IMR-90 (cell line): ENCODE measurements at regions not wholly inside any gene's neighbourhood (a gene's known extent, or its start where the extent isn't known, plus 50 kb on each side); places are given as distances from the start of the nearest gene placed in this dataset.

Experiments used
- ATAC-seq: fragments of 200-7000 bp; cut with Tn5 transposase; 2 replicates; pipeline ENCODE4 v1.9.1; 2020; ENCODE audit warnings: low read depth, mild to moderate bottlenecking, moderate library complexity
- BruUV-seq: library from RNA; stranded (reverse); fragments of 400-500 nt; replicated peaks from 2 replicates; lab custom pipeline; 2021; lab: Mats Ljungman, UMichigan
- CTCF ChIA-PET: fragments of 300-600 bp; formaldehyde crosslinking; extraction: SDS; loops from one replicate; lab custom pipeline; 2021; ENCODE audit warnings: antibody characterized with exemption; lab: Yijun Ruan, JAX
- POLR2A ChIA-PET: fragments of 300-600 bp; sonication (Branson Sonifier 250); formaldehyde crosslinking; loops from one replicate; lab custom pipeline; 2022; ENCODE audit warnings: antibody characterized with exemption; ENCODE audit not compliant: unreplicated experiment; lab: Charles Lee
- DNase-seq: peaks from one replicate; pipeline ENCODE4 v3.0.0; 2013
- H2AFZ ChIP-seq: replicated peaks from 2 replicates; pipeline ENCODE3; 2013; ENCODE audit warnings: low read length, mild to moderate bottlenecking; ENCODE audit not compliant: poor library complexity
- H2AK5ac ChIP-seq: 2 replicates; pipeline ENCODE4 v1.6.1; 2013; ENCODE audit warnings: low read depth, low read length, inconsistent platforms
- H2AK9ac ChIP-seq: replicated peaks from 2 replicates; pipeline ENCODE3; 2013; ENCODE audit warnings: mild to moderate bottlenecking, low read depth, low read length, moderate library complexity; ENCODE audit not compliant: poor library complexity
- H2BK120ac ChIP-seq: 2 replicates; pipeline ENCODE4 v1.6.1; 2013; ENCODE audit warnings: low read depth, low read length, inconsistent platforms
- H2BK15ac ChIP-seq: 3 replicates; pipeline ENCODE4 v1.6.1; 2013; ENCODE audit warnings: low read depth, low read length, inconsistent platforms
- H2BK20ac ChIP-seq: 2 replicates; pipeline ENCODE4 v1.6.1; 2013; ENCODE audit warnings: low read depth, mild to moderate bottlenecking, inconsistent platforms, low read length, moderate library complexity
- H2BK5ac ChIP-seq: 2 replicates; pipeline ENCODE4 v1.6.1; 2013; ENCODE audit warnings: mild to moderate bottlenecking, low read depth, low read length, inconsistent platforms; ENCODE audit not compliant: poor library complexity, severe bottlenecking
- H3K14ac ChIP-seq: replicated peaks from 2 replicates; pipeline ENCODE4 v1.6.1; 2013; ENCODE audit warnings: low read depth, low read length, inconsistent platforms
- H3K18ac ChIP-seq: 2 replicates; pipeline ENCODE4 v1.6.1; 2013; ENCODE audit warnings: low read depth, low read length, control low read depth
- H3K23ac ChIP-seq: 2 replicates; pipeline ENCODE4 v1.6.1; 2013; ENCODE audit warnings: low read depth, low read length, inconsistent platforms
- H3K27ac ChIP-seq: 2 replicates; pipeline ENCODE4 v1.5.1; 2013; ENCODE audit warnings: mild to moderate bottlenecking, control low read depth, low read length; ENCODE audit not compliant: insufficient read depth
- H3K27me3 ChIP-seq: 2 replicates; pipeline ENCODE4 v1.6.1; 2013; ENCODE audit warnings: low read length; ENCODE audit not compliant: control insufficient read depth, insufficient read depth
- H3K36me3 ChIP-seq: 2 replicates; pipeline ENCODE4 v1.6.1; 2013; ENCODE audit warnings: low read length, mixed read lengths; ENCODE audit not compliant: control insufficient read depth, insufficient read depth
- H3K4ac ChIP-seq: 2 replicates; pipeline ENCODE4 v1.6.1; 2013; ENCODE audit warnings: low read depth, low read length, inconsistent platforms
- H3K4me1 ChIP-seq: 2 replicates; pipeline ENCODE4 v1.6.1; 2013; ENCODE audit warnings: low read length, mixed read lengths; ENCODE audit not compliant: control insufficient read depth, insufficient read depth
- H3K4me2 ChIP-seq: 2 replicates; pipeline ENCODE4 v1.6.1; 2013; ENCODE audit warnings: low read depth, mild to moderate bottlenecking, control low read depth, low read length, moderate library complexity
- H3K4me3 ChIP-seq: 2 replicates; pipeline ENCODE4 v1.5.1; 2013; ENCODE audit warnings: low read depth, mild to moderate bottlenecking, control low read depth, low read length, moderate library complexity; ENCODE audit not compliant: insufficient read depth
- H3K56ac ChIP-seq: 2 replicates; pipeline ENCODE4 v1.6.1; 2013; ENCODE audit warnings: low read length, inconsistent platforms; ENCODE audit not compliant: insufficient read depth; ENCODE audit errors: extremely low read depth
- H3K79me1 ChIP-seq, 2 experiments: 2 replicates each; pipeline ENCODE4 v1.6.1; 2013; ENCODE audit warnings: low read length in 2 of 2, inconsistent platforms in 1 of 2, low read depth in 1 of 2
- H3K9ac ChIP-seq: 2 replicates; pipeline ENCODE4 v1.6.1; 2013; ENCODE audit warnings: low read depth, low read length, control low read depth
- H3K9me1 ChIP-seq: 2 replicates; pipeline ENCODE4 v1.6.1; 2013; ENCODE audit warnings: low read length, inconsistent platforms; ENCODE audit not compliant: insufficient read depth
- H3K9me3 ChIP-seq: 2 replicates; pipeline ENCODE4 v1.6.1; 2013; ENCODE audit warnings: low read length; ENCODE audit not compliant: control insufficient read depth, insufficient read depth
- H4K20me1 ChIP-seq: 2 replicates; pipeline ENCODE4 v1.6.1; 2013; ENCODE audit warnings: low read length, inconsistent platforms; ENCODE audit not compliant: insufficient read depth
- H4K5ac ChIP-seq: 2 replicates; pipeline ENCODE4 v1.6.1; 2013; ENCODE audit warnings: mild to moderate bottlenecking, low read depth, low read length, control low read depth
- H4K8ac ChIP-seq, 2 experiments: 2 replicates each; pipeline ENCODE4 v1.6.1; 2013; ENCODE audit warnings: low read depth in 2 of 2, low read length in 2 of 2, control low read depth in 1 of 2, inconsistent platforms in 1 of 2
- H4K91ac ChIP-seq: 2 replicates; pipeline ENCODE4 v1.6.1; 2013; ENCODE audit warnings: low read depth, low read length, inconsistent platforms; ENCODE audit not compliant: insufficient read depth
- BHLHE40 ChIP-seq: fragments of 150-350 bp; IDR thresholded peaks from 2 replicates; pipeline ENCODE4 v1.6.1; 2016; ENCODE audit warnings: mild to moderate bottlenecking, low read depth, low read length
- CHD1 ChIP-seq: IDR thresholded peaks from 2 replicates; pipeline ENCODE4 v1.6.1; 2012; ENCODE audit warnings: low read depth, low read length, improper control_type of control experiment
- CTCF ChIP-seq: conservative IDR thresholded peaks from 2 replicates; pipeline ENCODE4 v1.5.1; 2012; ENCODE audit warnings: mild to moderate bottlenecking, low read depth, low read length, improper control_type of control experiment
- FOS ChIP-seq: fragments of 150-350 bp; IDR thresholded peaks from 2 replicates; pipeline ENCODE4 v1.6.1; 2016; ENCODE audit warnings: low read depth, low read length
- MAFK ChIP-seq: IDR thresholded peaks from 2 replicates; pipeline ENCODE4 v1.6.1; 2012; ENCODE audit warnings: low read depth, low read length, improper control_type of control experiment
- MAZ ChIP-seq: IDR thresholded peaks from 2 replicates; pipeline ENCODE4 v1.6.1; 2012; ENCODE audit warnings: low read depth, mild to moderate bottlenecking, low read length, improper control_type of control experiment, moderate library complexity, borderline replicate concordance
- MXI1 ChIP-seq: IDR thresholded peaks from 2 replicates; pipeline ENCODE4 v1.6.1; 2012; ENCODE audit warnings: low read depth, mild to moderate bottlenecking, low read length, moderate library complexity, borderline replicate concordance
- NFE2L2 ChIP-seq: fragments of 150-350 bp; IDR thresholded peaks from 2 replicates; pipeline ENCODE4 v1.6.1; 2016; ENCODE audit warnings: low read depth, mild to moderate bottlenecking, low read length
- POLR2A ChIP-seq: IDR thresholded peaks from 2 replicates; pipeline ENCODE4 v1.6.1; 2012; ENCODE audit warnings: mild to moderate bottlenecking, low read depth, low read length
- RAD21 ChIP-seq: IDR thresholded peaks from 2 replicates; pipeline ENCODE4 v1.6.1; 2012; ENCODE audit warnings: low read length, improper control_type of control experiment
- RCOR1 ChIP-seq: IDR thresholded peaks from 2 replicates; pipeline ENCODE4 v1.6.1; 2012; ENCODE audit warnings: mild to moderate bottlenecking, low read length, improper control_type of control experiment; ENCODE audit not compliant: insufficient replicate concordance
- RFX5 ChIP-seq: IDR thresholded peaks from 2 replicates; pipeline ENCODE4 v1.8.0; 2012; ENCODE audit warnings: low read depth, mild to moderate bottlenecking, low read length, moderate library complexity
- SMC3 ChIP-seq: fragments of 150-350 bp; IDR thresholded peaks from 2 replicates; pipeline ENCODE4 v1.6.1; 2016; ENCODE audit warnings: low read depth, mild to moderate bottlenecking, antibody characterized with exemption, low read length, moderate library complexity
- USF2 ChIP-seq: fragments of 150-350 bp; IDR thresholded peaks from 2 replicates; pipeline ENCODE4 v1.6.1; 2017; ENCODE audit warnings: mild to moderate bottlenecking, antibody characterized with exemption, low read length, low read depth
- WGBS, 2 experiments: methylation state at CpG; one replicate each; pipeline versions ENCODE4 v1.1.5 to v1.1.7; 2013; ENCODE audit warnings: missing lambda C conversion rate in 2 of 2; ENCODE audit not compliant: insufficient read length in 1 of 2; ENCODE audit errors: extremely low coverage in 2 of 2; 5-methylcytosine and 5-hydroxymethylcytosine counted together
- dilution Hi-C: fragments of 300-500 bp; cut with HindIII; formaldehyde crosslinking; loops from one replicate; pipeline ENCODE4 v1.14.3; 2018; ENCODE audit warnings: low sequenced_read_pairs; ENCODE audit not compliant: unreplicated experiment
- in situ Hi-C: fragments of 300-500 bp; cut with MboI; formaldehyde crosslinking; loops from 3 replicates; pipeline ENCODE4 v1.14.3; 2019; ENCODE audit warnings: low sequenced_read_pairs, inconsistent platforms, mixed read lengths
- intact Hi-C: fragments of 100-400 bp; cut with micrococcal nuclease; formaldehyde crosslinking; loops from 2 replicates; pipeline ENCODE4 v1.10.0; 2022

GRCh38 chr9:94030318-94031179, 53.7 kb upstream of the PTPDC1 start:
- H2AK5ac ChIP-seq, result no peak overlapping the region
- peak overlapping the region; percentile 93 for H3K4me3 ChIP-seq
- dilution Hi-C loops, result no loop called here
- H3K27ac ChIP-seq, result peak overlapping the region; percentile 73
- no peaks in the 10 kb centered on the region for H3K9me1 ChIP-seq
- peak overlapping the region; percentile 99 for H3K4me2 ChIP-seq
- H4K5ac ChIP-seq, result peak overlapping the region; percentile 78; the same call in 1 of the 2 replicates
- no peaks in the 10 kb centered on the region for H3K4me1 ChIP-seq
- 2% methylated on average over 11 of the region's 97 CpGs; no CpG with 5 or more reads in 1 of the 2 experiments for WGBS, 2 experiments
- CTCF ChIA-PET, result interaction anchor here (1.0 kb wide), 1 partner anchor 16 kb away, joined by 3 read pairs; no protein-coding TSS in a partner anchor
- H3K56ac ChIP-seq, result peak overlapping the region; percentile 72; the same call in 1 of the 2 replicates
- H3K27me3 ChIP-seq, result no peaks in the 10 kb centered on the region
- H4K91ac ChIP-seq, result peak overlapping the region; percentile 36
- DNase-seq (peak; percentile 79), ATAC-seq (peak; percentile 100)
- BruUV-seq, result no TSS peak
- no peaks in the 10 kb centered on the region for H3K36me3 ChIP-seq
- POLR2A ChIA-PET, result no interaction called here
- H2BK120ac ChIP-seq, result peak overlapping the region; percentile 66; the same call in 1 of the 2 replicates
- peaks cover 25% of the 10 kb centered on the region in 2 experiments for H3K79me1 ChIP-seq
- no peaks in the 10 kb centered on the region for H4K20me1 ChIP-seq
- peak overlapping the region; percentile 78 for H3K9ac ChIP-seq
- H3K9me3 ChIP-seq, result peaks cover 3% of the 10 kb centered on the region; the same call in 1 of the 2 replicates
- intact Hi-C loops, result loop anchor here (10.0 kb wide), 1 partner anchor 1516 kb away; no protein-coding TSS in a partner anchor
- peak overlapping the region; percentile 90 for H3K23ac ChIP-seq
- H4K8ac ChIP-seq, result peak overlapping the region; percentile 83 to 85
- H2AK9ac ChIP-seq, result peak overlapping the region; percentile 86
- H2BK15ac ChIP-seq, result no peak overlapping the region
- in situ Hi-C loops, result no loop called here
- H3K18ac ChIP-seq, result peak overlapping the region; percentile 70
- peak overlapping the region; percentile 96 for H2AFZ ChIP-seq
- peak overlapping the region; percentile 73 for H3K14ac ChIP-seq
- H3K4ac ChIP-seq, result peak overlapping the region; percentile 73
- no peak overlapping the region for H2BK20ac ChIP-seq
- peak overlapping the region; percentile 73 for H2BK5ac ChIP-seq
- TF ChIP-seq USF2 (peak; percentile 99), RCOR1 (no peak), CHD1 (no peak), POLR2A (peak; percentile 40; the same call in 1 of the 2 replicates), MXI1 (peak; percentile 14; the same call in 1 of the 2 replicates), RFX5 (no peak), BHLHE40 (peak; percentile 23; the same call in 1 of the 2 replicates), SMC3 (no peak), MAZ (no peak; the same call in 1 of the 2 replicates), CTCF (no peak), MAFK (no peak), RAD21 (no peak), FOS (peak; percentile 59), NFE2L2 (no peak)
